ENCODE measurements at regions not wholly inside any gene's neighbourhood (a gene's known extent, or its start where the extent isn't known, plus 50 kb on each side); places are given as distances from the start of the nearest gene placed in this dataset.

DNA sequence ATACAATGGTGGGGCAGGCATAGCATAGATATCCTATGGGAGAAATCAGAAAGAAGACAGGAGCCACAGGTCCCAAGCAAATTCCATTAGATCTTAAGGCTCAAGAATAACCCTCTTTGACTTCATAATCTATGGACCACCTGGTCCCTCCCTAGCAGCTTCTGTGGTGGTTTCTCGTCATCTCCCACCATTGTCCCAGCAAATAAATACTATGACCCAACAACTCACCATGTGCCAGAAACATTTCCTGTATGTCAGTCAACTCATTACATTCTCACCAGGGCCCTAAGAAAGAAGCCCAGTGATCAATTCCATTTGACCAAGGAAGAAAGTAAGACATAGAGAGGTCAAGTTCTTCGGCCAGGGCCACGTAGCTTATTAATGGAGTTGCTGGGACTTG is 646.2 kb downstream of the VRK1 start:
- DNase-seq (ENCODE audit: low read depth): no peak

- DNase-seq (ENCODE audit: low read depth): no peak
Measured at GRCh38 chr14:97444248-97444647, 647.1 kb downstream of the VRK1 start.

- DNase-seq (ENCODE audit: low read depth): no peak
Measured at GRCh38 chr14:97445367-97445766, 648.2 kb downstream of the VRK1 start.

DNA sequence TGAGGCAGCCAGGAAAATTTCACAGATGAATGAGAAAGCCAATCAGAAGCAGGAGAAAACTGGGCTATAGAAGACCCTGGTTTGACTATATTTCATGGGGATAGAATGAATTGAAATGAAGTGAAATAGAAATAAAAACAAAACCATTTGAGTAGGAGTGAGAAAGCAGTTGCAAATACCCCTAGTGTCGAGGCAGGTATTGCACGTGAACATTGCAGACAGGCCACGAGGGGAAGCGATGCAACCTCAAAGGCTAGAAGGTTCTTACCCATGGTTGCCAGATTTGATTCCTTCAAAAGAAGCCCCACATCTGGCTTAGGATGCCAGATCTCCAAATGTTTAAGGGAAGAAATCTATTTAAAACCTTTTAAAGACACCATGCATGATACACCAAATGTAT is 648.9 kb downstream of the VRK1 start:
- DNase-seq (ENCODE audit: low read depth): no peak

DNA sequence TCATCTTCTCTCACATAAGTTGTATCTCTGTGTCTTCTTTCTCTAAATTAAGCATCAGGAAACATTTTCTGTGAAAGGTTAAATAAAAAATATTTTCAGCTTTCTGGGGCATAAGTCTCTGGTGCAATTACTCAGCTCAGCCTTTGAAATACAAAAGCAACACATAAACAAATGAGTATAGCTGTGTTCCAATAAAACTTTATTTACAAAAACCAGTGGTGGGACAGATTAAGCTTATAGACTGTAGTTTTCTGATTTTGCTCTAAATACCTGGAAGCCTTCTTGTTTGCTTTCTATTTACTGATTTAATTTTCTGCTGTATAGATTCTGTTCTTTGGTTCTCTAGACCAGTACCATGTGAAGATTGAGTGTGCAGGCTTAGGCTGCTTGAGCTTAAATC is 655.1 kb downstream of the VRK1 start:
- DNase-seq (ENCODE audit: low read depth): no peak

- no peak for DNase-seq (ENCODE audit: low read depth)
Measured at GRCh38 chr14:97453991-97454390, 656.8 kb downstream of the VRK1 start.

DNA sequence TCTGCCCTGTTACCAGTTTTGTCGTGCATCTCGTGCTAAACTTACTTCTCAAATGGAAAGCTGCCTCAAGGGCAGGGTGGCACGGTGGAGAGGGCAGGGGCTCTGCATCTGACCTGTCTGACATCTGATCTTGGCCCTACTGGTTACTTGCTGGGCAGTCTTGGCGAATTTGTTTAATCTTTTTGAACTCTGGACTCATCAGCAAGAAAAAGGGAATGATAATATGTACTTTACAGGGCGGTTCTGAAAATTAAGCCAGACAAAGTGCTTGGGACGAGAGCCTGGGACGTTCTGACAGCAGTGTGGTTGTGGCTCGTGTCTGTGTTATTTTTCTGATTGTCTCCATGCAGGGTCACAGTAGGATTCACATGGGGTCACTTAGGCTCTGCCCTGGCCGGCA is 659.3 kb downstream of the VRK1 start:
- DNase-seq (ENCODE audit: low read depth): no peak

DNA sequence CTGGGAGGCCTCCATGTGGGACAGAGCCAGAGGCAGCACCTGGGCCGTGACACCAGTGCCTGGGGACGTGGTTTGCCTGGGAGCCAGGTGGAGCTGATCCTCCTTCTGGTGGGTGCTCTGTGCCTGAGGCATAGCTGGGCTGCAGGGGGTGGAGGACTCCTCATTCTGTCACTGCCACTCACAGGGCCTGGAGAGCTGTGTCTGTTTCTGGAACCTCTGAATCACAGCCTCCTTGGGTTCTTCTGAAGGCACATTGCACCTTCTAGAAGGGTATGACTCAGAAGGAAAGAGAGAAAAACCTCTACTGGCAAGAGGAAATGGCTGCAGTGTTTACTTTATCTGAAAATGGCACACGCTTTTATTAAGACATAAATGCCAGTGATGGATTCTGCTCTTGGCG is 659.8 kb downstream of the VRK1 start:
- no peak for DNase-seq (ENCODE audit: low read depth)

- no peak for DNase-seq (ENCODE audit: low read depth)
Measured at GRCh38 chr14:97457575-97458085, 660.4 kb downstream of the VRK1 start.

GRCh38 chr14:97458255-97458654 is 661.1 kb downstream of the VRK1 start:
- no peak for DNase-seq (ENCODE audit: low read depth)

- DNase-seq (ENCODE audit: low read depth): no peak
Measured at GRCh38 chr14:97458661-97459579, 661.7 kb downstream of the VRK1 start.

DNA sequence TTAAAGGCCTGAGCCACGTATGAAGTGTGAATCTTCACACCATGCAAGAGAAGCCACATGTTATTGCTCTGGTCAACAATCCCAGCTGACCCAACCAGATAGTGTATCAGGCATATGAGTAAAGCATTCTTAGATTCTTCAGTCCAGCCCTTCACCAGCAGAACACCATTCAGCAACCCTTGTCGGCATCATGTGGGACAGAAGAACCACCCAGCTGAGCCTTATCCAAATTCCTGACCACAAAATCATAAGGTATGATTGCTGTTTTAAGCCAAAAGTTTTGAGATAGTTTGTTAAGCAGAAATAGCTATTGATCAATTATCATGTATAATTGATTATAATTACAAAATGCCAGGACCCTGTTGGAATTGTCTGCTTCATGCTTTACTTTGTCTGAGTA is 664.9 kb downstream of the VRK1 start:
- DNase-seq (ENCODE audit: low read depth): no peak

- DNase-seq (ENCODE audit: low read depth): no peak
Measured at GRCh38 chr14:97468220-97468619, 671.0 kb downstream of the VRK1 start.

GRCh38 chr14:97477353-97477752 is 680.2 kb downstream of the VRK1 start:
- DNase-seq (ENCODE audit: low read depth): no peak

DNA sequence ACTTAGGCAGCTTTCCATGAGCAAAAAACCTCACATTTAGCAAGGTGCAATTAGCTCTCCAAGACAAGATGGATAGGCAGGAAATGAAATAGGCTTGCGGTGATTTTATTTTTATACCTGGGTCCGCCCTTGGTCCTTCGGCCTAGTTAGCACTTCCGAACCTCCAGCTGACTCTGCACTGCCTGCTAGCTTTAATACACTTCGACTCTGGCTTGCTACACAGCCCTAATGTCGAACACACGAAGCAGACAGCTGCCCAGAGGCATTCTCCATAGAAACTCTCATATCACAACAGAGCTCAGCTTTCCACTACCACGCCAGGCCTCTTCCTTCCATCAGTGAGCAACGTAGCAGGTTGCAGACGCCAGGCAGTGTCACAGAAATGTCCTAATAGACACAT is 688.0 kb downstream of the VRK1 start:
- no peak for DNase-seq (ENCODE audit: low read depth)

- DNase-seq (ENCODE audit: low read depth): no peak
Measured at GRCh38 chr14:97486601-97487120, 689.5 kb downstream of the VRK1 start.

GRCh38 chr14:97489750-97490149 is 692.6 kb downstream of the VRK1 start:
- DNase-seq (ENCODE audit: low read depth): no peak

- DNase-seq (ENCODE audit: low read depth): no peak
Measured at GRCh38 chr14:97490521-97491070, 693.4 kb downstream of the VRK1 start.

DNA sequence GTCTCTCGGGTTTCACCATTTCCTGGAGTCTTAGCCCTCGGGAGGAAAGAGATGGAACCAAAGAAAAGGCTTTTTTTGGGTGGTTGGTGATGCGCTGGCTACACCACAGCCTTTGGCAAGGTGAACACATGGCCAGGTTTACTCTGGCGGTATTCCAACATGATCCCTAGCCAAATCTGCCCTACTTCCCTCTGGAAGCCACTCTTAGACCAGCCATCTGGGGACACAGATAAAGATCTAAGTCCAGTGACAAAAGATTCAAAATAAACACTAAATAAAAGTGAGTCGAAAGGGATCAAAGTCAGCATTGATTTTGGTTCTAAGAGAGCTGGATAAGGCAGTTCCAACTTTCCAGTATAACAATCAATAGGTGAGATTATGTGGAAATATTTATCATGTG is 694.5 kb downstream of the VRK1 start:
- no peak for DNase-seq (ENCODE audit: low read depth)

DNA sequence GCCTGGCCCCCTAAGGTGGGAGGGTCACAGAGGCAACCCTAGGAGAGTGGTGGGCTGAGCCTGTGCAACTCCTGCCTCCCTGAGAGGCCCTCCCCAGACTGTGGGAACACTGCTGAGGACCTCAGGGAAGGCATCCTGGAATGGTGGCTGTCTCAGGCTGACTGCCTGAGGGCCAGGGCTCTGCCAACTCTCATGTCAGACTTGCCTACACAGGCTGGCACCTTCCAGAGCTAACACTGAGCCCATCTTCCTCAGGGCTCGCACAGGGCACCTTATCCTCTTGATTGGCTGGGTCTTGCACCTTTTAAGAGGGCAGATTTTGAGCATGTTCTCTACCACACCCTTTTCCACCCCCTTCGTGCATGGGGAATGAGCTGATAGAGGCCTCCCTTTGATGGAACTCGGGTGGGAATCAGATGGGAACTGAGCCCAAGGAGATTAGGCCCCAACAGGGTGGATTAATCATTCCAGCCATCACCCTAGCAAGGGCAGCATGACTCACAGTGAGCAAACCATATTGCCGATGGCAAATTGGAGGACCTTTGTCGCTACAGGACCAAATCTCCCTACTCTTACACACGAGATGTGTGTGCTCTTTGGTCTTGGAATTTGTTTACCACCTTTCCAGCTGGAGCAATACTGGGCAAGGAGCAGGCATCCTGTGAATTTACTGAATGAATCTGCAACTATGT is 702.8 kb downstream of the VRK1 start:
- no peak for DNase-seq (ENCODE audit: low read depth)

DNA sequence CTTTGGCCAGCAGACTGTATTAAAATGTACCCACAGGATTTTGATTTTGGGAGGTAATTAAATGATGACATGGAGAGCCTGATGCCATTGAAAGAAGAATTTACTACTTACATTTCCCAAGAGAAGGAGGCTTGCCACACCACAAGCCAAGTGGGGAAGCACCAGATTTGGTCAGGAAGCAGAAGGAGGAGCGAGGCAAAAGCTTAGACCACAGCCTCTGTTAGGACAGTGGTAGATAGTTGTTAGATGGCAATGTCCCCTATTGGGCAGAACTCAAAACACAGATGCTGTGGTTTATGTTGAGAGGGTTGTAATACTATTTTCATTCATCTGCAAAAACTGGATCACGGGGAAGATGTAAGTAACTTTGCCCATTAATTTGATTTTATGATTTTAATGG is 709.4 kb downstream of the VRK1 start:
- no peak for DNase-seq (ENCODE audit: low read depth)

DNA sequence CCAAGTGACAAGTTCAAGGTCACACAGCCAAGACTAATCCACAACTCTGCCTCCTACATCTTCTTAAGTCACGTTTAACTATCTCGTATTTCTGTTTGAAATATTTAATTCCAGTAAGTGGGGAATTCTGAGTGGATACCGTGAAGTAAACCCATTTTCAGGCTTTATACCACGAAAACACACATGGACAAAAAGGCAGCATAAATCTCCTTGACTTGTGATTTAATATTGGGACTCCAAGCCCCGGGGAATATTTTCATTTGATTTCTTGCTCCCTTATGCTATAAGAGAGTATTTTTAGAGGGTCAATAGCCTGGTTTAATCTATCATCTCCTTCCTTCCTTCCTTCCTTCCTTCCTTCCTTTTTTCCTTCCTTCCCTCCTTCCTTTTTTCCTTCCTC is 716.7 kb downstream of the VRK1 start:
- DNase-seq (ENCODE audit: low read depth): no peak

All from GM04503 (cell line).